KOPT-K1 (cell line): ENCODE measurements at regions not wholly inside any gene's neighbourhood (a gene's known extent, or its start where the extent isn't known, plus 50 kb on each side); places are given as distances from the start of the nearest gene placed in this dataset.

Source experiments
- H3K27ac ChIP-seq: fragments of 200-600 bp; sonication (generic); 2 replicates; pipeline ENCODE4 v1.5.1; 2016; ENCODE audit warnings: antibody characterized with exemption, mild to moderate bottlenecking, low read depth, low read length; ENCODE audit not compliant: poor library complexity, severe bottlenecking
- H3K36me3 ChIP-seq: fragments of 200-600 bp; sonication (generic); 2 replicates; pipeline ENCODE4 v1.5.1; 2017; ENCODE audit warnings: antibody characterized with exemption, mild to moderate bottlenecking, low read length, moderate library complexity; ENCODE audit not compliant: insufficient read depth
- H3K9me3 ChIP-seq: fragments of 200-600 bp; sonication (generic); 2 replicates; pipeline ENCODE4 v1.5.1; 2017; ENCODE audit warnings: antibody characterized with exemption, low read length, mild to moderate bottlenecking; ENCODE audit not compliant: insufficient read depth, poor library complexity, severe bottlenecking

DNA sequence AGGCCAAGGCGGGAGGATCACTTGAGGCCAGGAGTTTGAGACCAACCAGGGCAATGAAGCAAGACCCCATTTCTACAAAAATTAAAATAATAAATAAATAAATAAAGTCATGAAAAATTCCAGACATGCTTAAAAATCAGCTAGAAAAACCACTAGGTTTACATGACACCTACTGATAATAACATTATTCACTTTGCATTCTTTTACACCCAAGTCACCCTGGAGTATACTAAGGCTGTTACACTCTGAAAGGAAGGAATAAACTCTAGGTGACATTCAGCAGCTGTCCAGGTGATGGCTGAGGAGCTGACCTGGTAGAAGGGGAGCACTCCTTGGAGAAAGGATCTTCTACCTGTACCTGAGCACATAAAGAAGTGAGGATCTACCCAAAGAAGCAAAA lies 179.2 kb downstream of the ZNF281 start:
- H3K27ac ChIP-seq: no peak overlapping the region
- H3K9me3 ChIP-seq: no peaks in the 10 kb centered on the region
- H3K36me3 ChIP-seq: no peaks in the 10 kb centered on the region

DNA sequence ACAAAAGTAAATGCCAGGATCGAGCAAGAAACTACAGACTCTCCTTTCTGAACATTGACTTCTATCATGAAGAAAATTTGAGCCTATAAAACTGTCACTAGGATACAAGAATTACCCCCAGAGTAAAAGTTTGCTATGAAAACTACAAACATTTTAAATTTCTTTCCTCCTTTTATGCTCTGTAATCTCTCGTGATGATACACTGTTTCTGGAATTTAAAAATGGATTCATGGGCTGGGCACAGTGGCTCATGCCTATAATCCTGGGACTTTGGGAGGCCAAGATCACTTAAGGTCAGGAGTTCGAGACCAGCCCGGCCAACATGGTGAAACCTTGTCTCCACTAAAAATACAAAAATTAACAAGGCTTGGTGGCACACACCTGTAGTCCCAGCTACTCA lies 181.3 kb downstream of the ZNF281 start:
- no peaks in the 10 kb centered on the region for H3K9me3 ChIP-seq
- H3K36me3 ChIP-seq: no peaks in the 10 kb centered on the region
- no peak overlapping the region for H3K27ac ChIP-seq

DNA sequence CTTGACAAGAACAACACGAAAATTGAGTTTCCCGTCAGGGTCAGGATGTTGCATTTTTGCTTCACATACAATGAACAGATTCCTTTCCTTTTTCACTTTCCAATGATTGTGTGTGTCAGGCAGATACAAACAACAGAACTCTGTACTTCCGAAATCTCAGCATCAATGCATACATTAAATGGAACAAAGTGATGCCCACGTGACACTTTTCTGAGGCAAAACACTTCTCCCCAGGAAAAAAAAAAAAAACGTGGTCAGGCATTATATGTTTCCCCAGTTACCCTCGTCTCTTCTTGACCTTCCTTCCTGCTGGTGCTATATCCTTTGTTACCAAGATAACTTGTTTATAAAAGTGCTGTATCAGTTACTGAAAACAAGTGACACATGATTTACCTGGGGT lies 181.8 kb downstream of the ZNF281 start:
- Histone ChIP-seq H3K27ac (no peak overlapping the region), H3K36me3 (no peaks in the 10 kb centered on the region), H3K9me3 (no peaks in the 10 kb centered on the region)
